HG02870 (cell line): ENCODE measurements at regions not wholly inside any gene's neighbourhood (a gene's known extent, or its start where the extent isn't known, plus 50 kb on each side); places are given as distances from the start of the nearest gene placed in this dataset.
"Not testable (repeated sequence)": the region's sequence is repeated elsewhere in the genome, so short reads cannot be mapped to it uniquely, and the experiment has no call there.

ENCODE experiments used
- ATAC-seq: cut with Tn5 transposase; IDR thresholded peaks from one replicate; pipeline ENCODE4 v1.9.1; 2021; ENCODE audit warnings: mild to moderate bottlenecking, moderate library complexity; ENCODE audit not compliant: unreplicated experiment

GRCh38 chr10:6706725-6707124 lies 126.6 kb upstream of the PRKCQ start:
- no peak for ATAC-seq

GRCh38 chr10:6704896-6705295 lies 124.8 kb upstream of the PRKCQ start:
- no peak for ATAC-seq

DNA sequence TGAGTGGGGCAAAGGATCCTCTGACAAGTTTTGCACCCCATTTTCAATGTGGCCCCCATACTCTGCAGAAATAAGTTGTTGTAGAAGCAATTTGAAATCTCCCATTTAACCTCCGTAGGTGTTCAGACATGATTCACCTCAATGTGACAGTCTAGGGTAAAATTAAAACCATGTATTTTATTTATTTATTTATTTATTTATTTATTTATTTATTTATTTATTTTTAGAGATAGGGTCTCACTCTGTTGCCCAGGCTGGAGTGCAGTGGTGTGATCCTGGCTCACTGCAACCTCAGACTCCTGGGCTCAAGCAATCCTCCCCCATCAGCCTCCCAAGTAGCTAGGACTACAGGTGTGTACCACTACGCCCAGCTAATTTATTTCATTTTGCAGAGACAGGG lies 122.8 kb upstream of the PRKCQ start:
- not testable (repeated sequence) for ATAC-seq

DNA sequence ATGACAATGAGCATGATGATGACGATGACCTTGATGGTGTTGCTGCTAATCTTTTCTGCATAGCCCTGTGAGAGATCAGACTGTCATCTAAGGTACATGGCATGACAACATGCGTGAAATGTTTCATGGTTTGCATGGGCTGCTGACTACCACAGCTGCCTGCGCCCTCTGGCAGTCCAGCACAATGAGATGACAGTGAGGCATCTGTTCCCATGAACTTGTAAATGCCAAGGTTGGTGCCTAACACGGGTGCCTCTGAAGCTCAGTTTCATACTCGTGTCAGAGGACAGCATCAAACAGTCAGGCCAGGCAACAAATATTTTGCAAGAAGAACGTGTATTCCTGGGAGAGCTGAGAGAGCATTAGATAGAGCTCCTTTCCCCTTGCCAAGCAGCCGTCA lies 122.0 kb upstream of the PRKCQ start:
- ATAC-seq = no peak

DNA sequence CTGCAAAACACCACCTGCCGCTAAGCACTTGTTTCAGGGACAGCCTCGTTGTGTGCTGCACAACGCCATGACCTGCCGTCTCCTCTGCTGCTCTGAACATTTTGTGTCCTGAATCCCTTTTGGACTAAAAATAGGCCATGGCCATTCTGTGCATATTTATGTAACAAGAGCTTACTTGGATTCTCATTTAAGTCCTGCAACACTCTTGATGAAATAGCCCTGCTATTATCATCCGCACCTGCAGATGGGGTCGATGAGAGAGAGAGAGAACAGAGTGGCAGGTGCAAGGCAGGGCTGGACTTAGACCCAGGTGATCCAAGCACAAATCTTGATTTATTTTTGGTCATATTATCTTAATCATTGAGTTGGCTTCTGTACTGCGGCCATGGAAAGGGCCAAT lies 121.2 kb upstream of the PRKCQ start:
- ATAC-seq = no peak

- no peak for ATAC-seq
These were observed 120.0 kb upstream of the PRKCQ start for GRCh38 chr10:6700066-6700465.

- no peak for ATAC-seq
These were observed 119.3 kb upstream of the PRKCQ start for GRCh38 chr10:6699336-6699735.

- ATAC-seq = no peak
These were observed 115.4 kb upstream of the PRKCQ start for GRCh38 chr10:6695519-6695918.

- ATAC-seq = no peak
These were observed 114.5 kb upstream of the PRKCQ start for GRCh38 chr10:6694447-6695140.

DNA sequence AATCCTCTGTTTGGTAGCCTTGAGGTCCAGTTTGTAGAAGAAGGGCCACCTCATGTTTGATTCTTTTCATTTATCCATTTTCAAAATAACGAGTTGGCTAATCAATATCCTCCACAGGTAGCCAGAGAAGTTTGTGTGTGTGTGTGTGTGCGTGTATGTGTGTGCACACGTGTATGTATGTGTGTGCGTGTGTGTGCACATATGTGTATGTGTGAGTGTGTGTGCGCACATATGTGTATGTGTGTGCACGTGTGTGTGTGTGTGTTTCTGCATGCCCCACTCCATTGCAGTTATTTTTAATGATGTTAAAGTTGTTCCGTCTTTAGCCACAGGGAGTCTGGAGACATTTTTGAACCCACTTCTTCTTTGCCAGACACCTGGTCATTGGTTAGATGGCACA lies 112.8 kb upstream of the PRKCQ start:
- ATAC-seq = no peak

DNA sequence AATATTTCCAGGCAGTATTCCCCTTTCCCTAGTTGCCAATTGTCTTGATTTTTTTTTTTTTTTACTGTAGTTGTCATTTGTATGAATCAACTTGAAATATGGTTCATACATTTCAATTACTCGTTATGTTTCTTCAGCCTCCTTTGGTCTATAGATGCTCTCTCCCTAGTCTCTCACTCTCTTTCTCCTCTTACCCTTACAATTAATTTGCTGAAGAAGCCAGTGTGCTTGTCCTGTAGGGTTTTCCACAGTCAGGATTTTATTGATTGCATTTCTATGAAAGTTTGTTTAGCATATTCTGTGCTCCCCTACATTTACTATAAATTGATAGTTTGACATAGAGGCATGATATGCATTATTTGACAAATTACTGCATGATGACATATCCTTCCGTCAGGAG lies 112.0 kb upstream of the PRKCQ start:
- no peak for ATAC-seq

DNA sequence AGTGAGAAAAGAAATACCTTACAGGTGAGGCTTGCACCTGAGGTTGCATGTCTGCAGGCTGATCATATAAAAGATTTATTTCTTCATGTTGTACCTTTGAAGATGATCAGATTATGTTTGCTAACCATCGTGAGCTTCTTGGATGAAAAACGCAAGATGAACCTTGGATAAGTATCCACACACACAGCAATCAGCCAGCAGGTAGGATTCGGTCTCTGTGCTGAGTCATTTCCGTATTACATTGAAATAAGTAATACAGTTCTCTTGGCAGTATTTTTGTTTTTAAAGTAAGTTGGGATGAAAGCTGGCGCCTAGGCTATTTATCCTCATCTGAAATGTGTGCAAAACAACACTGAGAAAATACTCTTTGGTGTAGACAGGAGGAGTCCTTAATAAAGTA lies 109.0 kb upstream of the PRKCQ start:
- ATAC-seq = no peak

- ATAC-seq = no peak
These were observed 100.7 kb upstream of the PRKCQ start for GRCh38 chr10:6680735-6681134.

DNA sequence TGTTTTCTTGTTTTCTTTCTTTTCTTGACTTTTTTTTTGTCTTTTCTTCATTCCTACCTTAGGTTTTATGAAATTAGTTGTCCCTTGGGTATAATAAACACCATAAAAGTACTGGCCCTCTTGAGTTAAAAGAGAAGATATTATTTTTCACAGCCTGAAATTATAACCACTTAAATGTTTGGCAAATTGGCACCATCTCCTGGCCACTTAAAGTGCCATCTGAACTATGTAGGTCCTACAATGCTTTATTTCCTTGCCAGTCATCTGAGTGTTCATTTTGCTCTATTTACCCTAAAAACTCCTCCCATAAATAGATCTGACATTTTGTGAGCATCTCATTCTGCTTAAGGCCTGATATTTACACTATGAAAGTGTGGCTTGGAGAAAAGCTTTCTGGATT lies 98.9 kb upstream of the PRKCQ start:
- ATAC-seq = no peak

DNA sequence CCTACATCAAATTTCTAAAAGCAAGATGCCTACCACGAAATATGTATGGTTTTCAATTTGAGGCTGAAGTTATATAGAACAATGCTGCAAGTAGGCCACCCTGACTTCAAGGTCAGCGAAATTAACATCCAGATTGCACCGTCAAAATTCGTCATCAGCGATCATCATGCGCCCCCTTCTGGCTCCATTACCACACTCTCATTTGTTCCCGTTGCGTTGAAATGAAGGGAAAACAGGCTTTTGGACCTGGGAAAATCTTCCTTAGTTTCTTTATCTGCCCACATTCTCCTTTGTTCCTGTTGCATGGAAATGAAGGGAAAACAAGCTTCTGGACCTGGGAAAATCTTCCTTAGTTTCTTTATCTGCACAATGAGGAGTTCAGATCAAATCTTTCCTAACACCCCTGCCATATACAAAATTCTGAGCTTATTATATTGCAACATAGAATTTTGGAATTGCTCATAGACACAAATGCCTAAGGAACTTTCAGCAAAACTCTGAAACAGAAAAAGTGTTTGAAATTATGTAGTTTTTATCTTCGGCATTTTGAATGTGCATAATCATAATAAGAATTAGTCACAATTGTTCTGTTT lies 98.2 kb upstream of the PRKCQ start:
- ATAC-seq = no peak

GRCh38 chr10:6677129-6677528 lies 97.1 kb upstream of the PRKCQ start:
- ATAC-seq = not testable (repeated sequence)

DNA sequence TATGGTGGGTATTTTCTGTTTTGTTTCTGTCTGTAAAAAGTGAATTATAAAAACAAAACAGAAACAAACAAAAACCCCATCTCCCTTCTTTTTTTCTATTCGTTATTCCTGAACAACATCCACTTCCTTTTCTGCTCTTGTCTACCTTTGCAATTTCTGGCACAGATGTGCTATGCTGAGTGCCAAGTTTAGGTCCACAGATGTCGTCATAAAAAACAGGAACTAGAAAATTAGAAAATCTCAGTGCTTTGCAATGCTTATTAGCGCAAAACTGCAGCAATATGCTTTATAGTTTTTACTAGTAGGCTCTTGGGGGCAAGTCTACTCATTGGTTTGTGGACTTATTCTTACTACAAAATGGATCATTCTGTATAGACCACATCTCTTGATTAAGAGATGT lies 94.2 kb upstream of the PRKCQ start:
- ATAC-seq = no peak

- ATAC-seq = no peak
These were observed 91.9 kb upstream of the PRKCQ start for GRCh38 chr10:6671976-6672375.

DNA sequence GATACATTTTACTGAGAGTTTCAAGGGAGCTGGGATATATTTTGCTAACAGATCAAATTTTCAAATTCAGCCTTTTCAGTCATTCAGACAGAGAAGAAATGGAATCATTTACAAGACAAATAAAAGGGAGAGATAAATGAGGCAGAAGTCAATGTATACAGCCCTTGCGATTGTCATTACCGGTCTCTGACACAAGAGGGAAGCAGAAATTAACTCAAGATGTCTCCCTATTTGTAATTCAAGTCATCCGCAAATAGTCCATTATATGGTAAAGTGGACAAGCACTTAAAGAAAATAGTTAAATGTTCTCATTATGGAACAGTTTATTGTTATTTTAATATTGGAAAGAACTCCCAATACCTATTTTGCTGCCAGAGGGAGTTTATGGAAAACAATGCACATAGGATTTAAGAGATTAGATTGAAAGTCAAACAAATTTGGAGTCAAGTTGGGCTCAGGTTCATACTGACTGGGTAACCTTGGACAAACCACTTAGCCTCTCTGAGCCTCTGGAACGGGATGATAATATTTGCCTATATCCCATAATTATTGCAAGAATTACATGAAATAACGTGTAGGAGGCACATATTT lies 89.3 kb upstream of the PRKCQ start:
- no peak for ATAC-seq

DNA sequence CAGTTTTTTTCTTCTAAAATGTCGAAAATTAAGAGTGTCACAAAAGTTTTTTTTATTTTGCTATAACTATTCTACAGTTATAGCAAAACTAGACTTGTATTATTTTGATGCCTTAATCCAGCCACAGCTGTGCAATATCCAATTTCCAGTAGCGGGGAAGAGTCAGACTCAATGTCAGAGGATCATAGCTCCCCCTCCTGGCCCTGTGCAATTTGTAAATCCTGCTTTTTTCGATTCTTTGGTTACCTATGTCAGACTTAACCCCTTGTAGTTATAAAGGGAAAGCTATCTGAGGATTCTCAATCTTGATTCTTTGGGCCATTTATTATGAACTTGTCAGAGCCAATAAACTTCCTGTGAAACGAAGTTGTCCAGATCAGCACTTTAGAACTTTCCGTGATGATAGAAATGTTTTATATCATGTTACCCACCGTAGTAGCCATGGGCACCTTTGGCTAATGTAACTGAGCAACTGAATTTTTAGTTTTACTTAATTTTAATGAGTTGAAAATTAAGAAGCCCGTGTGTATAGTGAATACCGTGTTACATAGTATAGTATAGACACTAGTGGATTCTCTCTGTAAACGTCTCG lies 87.7 kb upstream of the PRKCQ start:
- ATAC-seq = no peak

DNA sequence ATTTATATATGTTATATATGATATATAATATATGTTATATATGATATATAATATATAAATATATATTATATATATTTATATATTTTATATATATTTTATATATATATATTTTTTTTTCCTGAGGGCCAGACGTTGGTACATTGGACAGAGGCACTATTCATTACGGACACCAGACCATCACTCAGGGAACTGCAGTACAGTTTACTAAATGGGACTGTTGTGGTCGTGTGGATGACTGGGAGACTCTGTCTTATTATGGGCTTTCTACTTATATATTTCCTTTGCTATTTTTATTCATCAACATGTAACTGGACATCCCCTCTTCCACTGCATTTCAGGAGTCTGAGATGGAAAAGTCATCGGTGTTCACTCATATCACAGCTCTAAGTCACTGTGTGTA lies 87.1 kb upstream of the PRKCQ start:
- ATAC-seq = no peak

DNA sequence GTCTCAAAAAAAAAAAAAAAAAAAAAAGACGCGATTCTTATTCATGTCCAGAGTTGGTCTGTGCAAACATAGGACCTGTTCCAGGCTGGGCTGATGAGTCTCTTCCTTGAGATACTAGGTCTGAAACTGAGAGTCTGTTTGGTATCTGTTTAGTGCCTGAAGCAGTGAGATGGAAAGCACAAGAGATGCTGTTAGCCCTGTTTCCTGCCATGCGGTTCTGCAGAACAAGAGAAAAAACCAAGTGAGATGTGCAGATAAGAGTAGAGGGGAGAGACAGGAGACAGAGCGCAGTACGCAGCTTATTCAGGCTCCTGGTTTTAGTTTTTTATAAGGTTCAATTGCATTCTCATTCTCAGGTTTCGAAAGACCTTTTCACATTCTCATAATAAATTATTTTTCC lies 85.8 kb upstream of the PRKCQ start:
- ATAC-seq = no peak
